Activated CD4-positive, alpha-beta memory T cell treated with anti-CD3 and anti-CD28 coated beads for 36 hours (primary cell): ENCODE measurements at regions not wholly inside any gene's neighbourhood (a gene's known extent, or its start where the extent isn't known, plus 50 kb on each side); places are given as distances from the start of the nearest gene placed in this dataset.
"Not testable (repeated sequence)": the region's sequence is repeated elsewhere in the genome, so short reads cannot be mapped to it uniquely, and the experiment has no call there.

Experiments
- CTCF ChIA-PET: fragments of 350-600 bp; sonication (Branson Sonifier 250); formaldehyde crosslinking; loops from one replicate; lab custom pipeline; 2021; ENCODE audit warnings: antibody characterized with exemption, inconsistent platforms; lab: Charles Lee
- POLR2A ChIA-PET: fragments of 350-600 bp; sonication (Branson Sonifier 250); formaldehyde crosslinking; loops from one replicate; lab custom pipeline; 2021; ENCODE audit warnings: antibody characterized with exemption; lab: Charles Lee
- DNase-seq: peaks from one replicate; pipeline ENCODE4 v3.0.0-alpha.2; 2020
- H3K27ac Mint-ChIP-seq: one replicate; pipeline ENCODE4 v1.8.0; 2021; ENCODE audit warnings: mixed read lengths
- H3K27me3 Mint-ChIP-seq: one replicate; pipeline ENCODE4 v1.8.0; 2021; ENCODE audit warnings: mixed read lengths
- H3K36me3 Mint-ChIP-seq: one replicate; pipeline ENCODE4 v1.8.0; 2021; ENCODE audit warnings: mixed read lengths
- H3K4me1 Mint-ChIP-seq: one replicate; pipeline ENCODE4 v1.8.0; 2021; ENCODE audit warnings: low read depth, mixed read lengths
- H3K4me3 Mint-ChIP-seq: one replicate; pipeline ENCODE4 v1.8.0; 2021; ENCODE audit warnings: mild to moderate bottlenecking, mixed read lengths
- H3K9me3 Mint-ChIP-seq: one replicate; pipeline ENCODE4 v1.8.0; 2021; ENCODE audit warnings: mixed read lengths
- intact Hi-C: fragments of 100-400 bp; cut with micrococcal nuclease; formaldehyde crosslinking; loops from one replicate; pipeline ENCODE4 v1.15.1; 2023

DNA sequence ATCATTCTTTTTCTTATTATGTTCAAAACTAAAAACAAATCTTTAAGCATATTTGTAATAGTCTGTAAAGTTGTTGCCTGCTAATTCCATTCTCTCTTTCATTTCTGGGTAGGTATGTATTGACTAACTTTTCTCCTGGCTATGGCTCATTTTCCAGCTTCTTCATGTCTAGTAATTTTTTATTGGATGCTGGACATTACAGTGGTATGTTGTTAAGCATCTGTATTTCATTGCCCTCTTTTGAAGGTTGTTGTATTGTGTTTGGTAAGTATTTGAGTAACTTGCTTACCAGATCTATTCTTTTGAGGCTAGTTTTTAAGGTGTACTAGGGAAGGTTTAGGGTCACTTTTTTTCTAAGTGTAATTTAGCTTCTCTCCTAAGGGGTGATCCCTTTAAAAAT is 230.9 kb downstream of the TTLL2 start:
- H3K4me1 Mint-ChIP-seq = no peaks in the 10 kb centered on the region
- intact Hi-C loops = no loop called here
- H3K27ac Mint-ChIP-seq = no peak overlapping the region
- DNase-seq = no peak
- H3K4me3 Mint-ChIP-seq = no peak overlapping the region
- H3K27me3 Mint-ChIP-seq = no peaks in the 10 kb centered on the region
- no peaks in the 10 kb centered on the region for H3K36me3 Mint-ChIP-seq
- POLR2A ChIA-PET = no interaction called here
- H3K9me3 Mint-ChIP-seq = peaks cover 17% of the 10 kb centered on the region
- CTCF ChIA-PET = no interaction called here

DNA sequence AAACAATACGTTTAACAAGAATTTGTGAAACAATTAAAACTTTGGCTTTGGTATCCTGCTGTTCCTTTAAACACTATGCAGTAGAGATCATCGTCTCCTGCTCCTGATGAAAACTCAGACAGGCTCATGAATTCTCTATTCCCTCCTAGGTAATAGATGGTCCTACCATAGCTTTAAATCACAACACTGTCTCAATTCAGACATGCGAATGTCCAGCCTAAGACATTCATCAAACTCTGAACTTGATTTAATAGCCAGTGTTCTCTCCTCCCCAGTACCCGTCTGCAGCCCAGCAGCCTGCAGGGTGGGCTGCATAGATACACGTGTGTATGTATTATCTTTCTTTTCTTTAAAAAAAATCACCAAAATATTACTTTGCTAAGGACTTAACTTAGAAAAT is 232.8 kb downstream of the TTLL2 start:
- intact Hi-C loops = no loop called here
- CTCF ChIA-PET = no interaction called here
- Mint-ChIP-seq H3K4me1 (no peaks in the 10 kb centered on the region), H3K27ac (no peak overlapping the region), H3K36me3 (no peaks in the 10 kb centered on the region), H3K9me3 (peaks cover 17% of the 10 kb centered on the region), H3K4me3 (no peak overlapping the region), H3K27me3 (no peaks in the 10 kb centered on the region)
- no peak for DNase-seq
- POLR2A ChIA-PET = no interaction called here

DNA sequence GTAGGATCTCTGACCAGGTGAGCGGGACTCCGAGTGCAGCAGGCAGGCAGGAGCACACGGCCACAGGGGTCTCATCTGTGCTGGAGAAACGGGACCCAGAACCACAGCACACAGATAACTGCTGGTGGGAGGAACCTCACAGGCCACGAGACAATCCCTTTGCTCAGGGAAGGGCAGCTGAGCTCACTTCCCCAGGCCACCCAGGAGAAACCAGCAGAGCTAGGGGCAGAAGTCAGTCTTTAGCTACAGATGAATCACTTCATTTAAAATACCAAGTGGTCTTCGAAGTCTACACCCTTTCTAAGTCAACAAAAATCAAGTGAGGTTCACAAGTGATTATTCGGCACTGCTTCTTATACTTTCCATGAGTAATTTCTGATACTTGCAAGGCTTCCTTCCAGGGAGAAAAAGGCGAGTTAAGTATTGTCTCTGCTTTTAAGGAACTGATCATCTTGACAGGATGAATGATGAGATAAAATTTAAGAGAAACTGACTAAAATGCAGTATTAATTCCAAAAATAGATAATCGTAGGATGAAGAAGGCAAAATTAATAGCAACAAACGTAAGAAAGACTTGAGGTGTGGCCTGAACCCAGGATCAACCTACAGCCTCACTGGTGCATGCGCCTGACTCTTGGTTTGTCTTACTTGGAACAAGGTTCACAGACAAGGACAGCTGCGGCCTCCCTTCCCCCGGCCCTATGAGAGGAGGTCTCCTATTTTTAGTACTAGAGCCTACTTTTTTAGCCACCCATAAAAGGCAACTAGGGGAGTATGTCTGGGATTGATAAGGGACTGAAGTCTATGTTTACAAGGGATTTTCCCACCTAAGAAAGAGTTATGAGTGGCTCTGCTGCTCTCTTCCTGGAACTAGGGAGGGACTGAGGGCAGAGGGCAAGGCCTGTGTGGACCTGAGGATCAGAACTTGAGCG is 233.6 kb downstream of the TTLL2 start:
- Mint-ChIP-seq H3K9me3 (peaks cover 17% of the 10 kb centered on the region), H3K36me3 (no peaks in the 10 kb centered on the region), H3K4me3 (no peak overlapping the region), H3K4me1 (no peaks in the 10 kb centered on the region), H3K27ac (no peak overlapping the region), H3K27me3 (no peaks in the 10 kb centered on the region)
- no peak for DNase-seq
- intact Hi-C loops = no loop called here
- POLR2A ChIA-PET = no interaction called here
- CTCF ChIA-PET = no interaction called here

DNA sequence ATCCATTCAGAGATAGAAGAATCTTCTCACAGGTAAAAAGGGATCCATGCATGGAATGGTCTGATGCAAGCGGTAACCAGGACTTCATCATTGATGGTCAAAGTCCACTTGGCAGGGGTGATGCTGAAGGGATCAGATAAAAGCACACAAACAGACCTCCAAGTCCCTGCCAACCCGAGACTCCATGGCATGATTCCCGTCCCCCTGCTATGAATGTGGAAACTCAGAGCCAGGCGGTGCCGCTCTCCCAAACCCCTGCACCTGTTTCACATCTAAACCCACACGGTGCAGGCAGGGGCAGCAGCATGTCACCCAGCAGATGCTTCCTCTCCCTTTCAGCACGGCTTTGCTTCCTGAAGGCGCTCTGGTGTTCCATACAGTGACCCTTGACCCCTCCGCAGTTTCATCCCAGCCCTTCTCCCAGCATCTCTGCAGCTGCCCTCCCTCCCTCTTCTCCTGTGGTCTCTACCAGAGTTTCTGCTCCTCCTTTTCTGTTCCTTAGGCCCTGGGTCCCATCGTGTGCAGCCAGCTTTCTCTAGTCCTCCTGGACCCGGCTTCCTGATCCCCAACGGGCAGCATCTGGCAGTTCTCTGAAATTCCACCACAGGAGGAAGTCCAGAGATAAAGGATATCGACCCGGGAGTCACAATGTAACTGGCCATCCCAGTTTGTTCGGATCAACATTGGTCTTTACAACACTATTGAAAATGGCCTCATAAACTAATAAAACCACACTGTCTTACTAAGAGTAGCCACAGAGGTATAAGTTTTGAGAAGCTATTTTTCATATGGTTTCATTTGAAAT is 235.0 kb downstream of the TTLL2 start:
- POLR2A ChIA-PET = no interaction called here
- no peaks in the 10 kb centered on the region for H3K27me3 Mint-ChIP-seq
- intact Hi-C loops = no loop called here
- CTCF ChIA-PET = no interaction called here
- H3K36me3 Mint-ChIP-seq = no peaks in the 10 kb centered on the region
- H3K4me1 Mint-ChIP-seq = no peaks in the 10 kb centered on the region
- H3K27ac Mint-ChIP-seq = no peak overlapping the region
- peaks cover 16% of the 10 kb centered on the region for H3K9me3 Mint-ChIP-seq
- no peak for DNase-seq
- no peak overlapping the region for H3K4me3 Mint-ChIP-seq

DNA sequence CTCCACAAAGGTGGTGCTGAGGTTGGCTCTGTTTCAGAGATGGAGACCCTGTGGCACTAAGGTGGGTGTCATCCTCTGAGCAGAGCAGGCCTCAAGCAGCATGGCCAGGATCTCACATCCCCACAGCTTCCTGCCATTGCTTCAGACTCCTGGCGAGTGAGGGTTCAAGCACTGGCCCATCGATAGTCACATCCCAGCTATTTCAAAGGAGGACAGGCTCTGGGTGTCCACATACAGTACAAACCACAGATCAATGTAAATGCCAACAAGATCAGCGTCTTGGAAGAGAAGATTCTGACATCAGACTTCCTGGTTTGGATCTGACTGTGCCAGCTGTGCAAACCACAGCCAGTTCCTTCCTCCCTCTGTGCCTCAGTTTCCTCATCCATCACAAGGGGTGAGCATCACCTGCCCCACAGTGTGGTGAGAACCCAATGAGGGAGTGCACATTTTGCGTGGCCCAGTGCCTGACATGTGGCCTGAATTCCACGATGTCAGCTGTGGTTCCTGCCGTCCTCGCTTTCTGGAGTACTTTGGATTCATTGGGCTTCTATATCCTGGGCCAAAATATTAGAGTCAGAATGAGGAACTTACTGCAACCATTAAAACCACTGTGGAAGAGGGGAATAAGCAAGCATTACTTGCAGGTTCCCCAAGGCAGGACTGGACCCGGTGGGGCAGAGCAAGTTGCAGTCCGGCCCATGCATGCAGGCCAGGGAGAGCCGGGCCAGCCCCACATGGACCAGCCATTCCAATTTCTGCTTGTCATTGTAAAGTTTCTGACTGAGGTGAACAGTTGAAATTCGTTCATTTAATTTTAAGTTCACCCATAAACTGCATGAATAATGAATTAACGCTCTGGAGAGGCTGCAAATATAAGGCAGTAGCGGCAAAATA is 236.0 kb downstream of the TTLL2 start:
- Mint-ChIP-seq H3K9me3 (peaks cover 6% of the 10 kb centered on the region), H3K36me3 (no peaks in the 10 kb centered on the region), H3K27ac (no peak overlapping the region), H3K27me3 (no peaks in the 10 kb centered on the region), H3K4me1 (no peaks in the 10 kb centered on the region), H3K4me3 (no peak overlapping the region)
- intact Hi-C loops = no loop called here
- CTCF ChIA-PET = no interaction called here
- DNase-seq = no peak
- POLR2A ChIA-PET = no interaction called here

DNA sequence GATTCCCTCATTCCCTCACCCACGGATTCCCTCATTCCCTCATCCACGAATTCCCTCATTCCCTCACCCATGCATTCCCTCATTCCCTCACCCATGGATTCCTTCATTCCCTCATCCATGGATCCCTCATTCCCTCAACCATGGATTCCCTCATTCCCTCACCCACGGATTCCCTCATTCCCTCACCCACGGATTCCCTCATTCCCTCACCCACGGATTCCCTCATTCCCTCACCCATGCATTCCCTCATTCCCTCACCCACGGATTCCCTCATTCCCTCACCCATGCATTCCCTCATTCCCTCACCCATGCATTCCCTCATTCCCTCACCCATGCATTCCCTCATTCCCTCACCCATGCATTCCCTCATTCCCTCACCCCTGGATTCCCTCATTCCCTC is 238.0 kb downstream of the TTLL2 start:
- H3K9me3 Mint-ChIP-seq, CTCF ChIA-PET, H3K4me1 Mint-ChIP-seq, POLR2A ChIA-PET, H3K27ac Mint-ChIP-seq, H3K36me3 Mint-ChIP-seq, H3K4me3 Mint-ChIP-seq, intact Hi-C loops, H3K27me3 Mint-ChIP-seq, DNase-seq: not testable (repeated sequence)

DNA sequence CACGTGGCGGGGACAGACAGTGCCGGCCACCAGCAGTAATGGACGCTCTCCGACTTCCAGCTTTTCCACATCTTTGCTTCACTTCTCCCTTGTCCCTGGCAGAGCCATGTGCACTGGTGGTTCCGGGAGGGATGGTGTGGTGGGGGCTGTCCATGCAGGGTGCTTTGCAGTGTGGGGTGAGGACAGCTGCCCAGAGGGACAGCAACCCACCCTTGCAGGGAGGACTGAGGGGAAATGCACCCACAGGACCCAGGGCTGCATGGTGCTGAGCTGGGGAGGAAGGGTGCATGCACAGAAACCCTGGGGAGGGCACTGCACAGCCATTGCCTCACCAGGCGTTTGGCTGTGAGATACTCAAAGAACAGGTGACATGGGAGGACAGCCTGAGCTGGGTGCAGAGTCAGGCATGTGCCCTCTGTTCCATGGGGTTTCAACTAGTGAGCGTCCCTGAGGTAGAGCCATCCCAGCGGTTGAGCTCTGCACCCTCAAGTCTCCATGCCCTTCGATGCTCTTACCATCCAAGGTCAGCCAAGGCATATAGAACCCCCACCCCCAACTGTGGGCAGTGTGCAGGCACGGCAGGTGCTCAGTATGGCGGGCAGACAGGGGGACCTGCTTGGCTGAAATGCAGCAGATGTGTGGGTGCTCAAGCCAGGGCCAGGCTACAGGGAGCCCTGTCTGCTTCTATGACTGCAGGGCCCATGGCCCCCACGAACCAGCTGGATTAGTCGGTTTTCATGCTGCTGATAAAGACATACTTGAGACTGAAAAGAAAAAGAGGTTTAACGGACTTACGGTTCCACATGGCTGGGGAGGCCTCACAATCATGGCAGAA is 239.7 kb downstream of the TTLL2 start:
- Mint-ChIP-seq H3K27ac (no peak overlapping the region), H3K4me3 (no peak overlapping the region), H3K27me3 (no peaks in the 10 kb centered on the region), H3K9me3 (no peaks in the 10 kb centered on the region), H3K4me1 (no peaks in the 10 kb centered on the region), H3K36me3 (no peaks in the 10 kb centered on the region)
- no peak for DNase-seq
- ChIA-PET CTCF (no interaction called here), POLR2A (no interaction called here)
- intact Hi-C loops = no loop called here

DNA sequence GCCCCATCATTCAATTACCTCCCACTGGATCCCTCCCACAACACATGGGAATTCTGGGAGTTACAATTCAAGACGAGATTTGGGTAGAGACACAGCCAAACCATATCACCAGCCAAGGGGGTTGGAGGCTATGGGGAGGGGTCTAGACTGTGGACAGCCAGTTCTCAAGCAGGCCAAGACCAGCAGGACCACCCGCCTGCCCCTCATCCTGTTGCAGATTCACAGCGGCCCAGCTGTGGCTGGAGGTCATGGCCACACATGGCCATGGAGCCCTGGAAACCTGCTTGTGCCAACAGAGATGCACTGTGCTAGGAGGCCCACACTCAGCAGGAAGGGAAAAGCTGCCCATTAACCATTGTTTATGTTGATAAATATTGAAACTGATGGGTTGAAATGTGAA is 240.5 kb downstream of the TTLL2 start:
- no peak for DNase-seq

DNA sequence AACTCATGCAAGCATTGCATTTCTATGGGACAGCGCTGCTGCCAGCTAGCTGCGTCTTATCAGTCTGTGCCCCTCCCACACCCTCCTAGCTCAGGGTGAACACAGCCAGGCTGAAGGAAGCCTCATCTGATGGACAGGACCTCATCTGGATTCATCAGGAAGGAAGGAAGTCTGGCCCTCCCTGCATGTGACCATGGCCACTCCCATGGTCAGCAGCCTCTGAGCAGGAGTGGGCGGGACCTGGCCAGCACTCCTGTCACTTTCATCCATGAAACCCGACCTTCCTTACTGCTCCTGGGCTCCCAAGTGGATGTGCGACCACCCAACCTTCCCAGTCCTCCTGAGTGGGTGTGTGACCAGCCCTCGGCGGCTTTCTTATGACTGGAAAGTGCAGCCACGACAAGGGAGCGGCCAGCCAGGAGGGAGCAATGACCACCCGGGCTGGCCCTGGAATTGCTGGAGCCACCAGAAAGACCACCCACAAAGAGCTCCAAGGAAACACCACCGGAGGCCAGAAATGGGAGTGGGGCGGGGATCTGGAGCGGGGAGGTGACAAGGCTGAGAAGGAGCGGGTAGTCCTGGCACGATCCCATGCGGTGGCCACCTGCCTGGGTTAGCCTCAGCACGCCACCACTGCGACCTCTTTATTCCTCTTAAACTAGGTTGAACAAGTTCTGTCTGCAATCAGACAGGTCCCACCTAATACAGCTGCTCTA is 241.2 kb downstream of the TTLL2 start:
- no peaks in the 10 kb centered on the region for H3K9me3 Mint-ChIP-seq
- intact Hi-C loops = no loop called here
- DNase-seq = no peak
- H3K27me3 Mint-ChIP-seq = no peaks in the 10 kb centered on the region
- CTCF ChIA-PET = no interaction called here
- no peak overlapping the region for H3K4me3 Mint-ChIP-seq
- no peaks in the 10 kb centered on the region for H3K4me1 Mint-ChIP-seq
- POLR2A ChIA-PET = no interaction called here
- no peaks in the 10 kb centered on the region for H3K36me3 Mint-ChIP-seq
- H3K27ac Mint-ChIP-seq = no peak overlapping the region

More for the DNA sequence above, 240.5 kb downstream of the TTLL2 start:
- Mint-ChIP-seq H3K27ac (no peak overlapping the region), H3K27me3 (no peaks in the 10 kb centered on the region), H3K36me3 (no peaks in the 10 kb centered on the region), H3K9me3 (no peaks in the 10 kb centered on the region), H3K4me1 (no peaks in the 10 kb centered on the region), H3K4me3 (no peak overlapping the region)
- intact Hi-C loops = no loop called here
- ChIA-PET POLR2A (no interaction called here), CTCF (no interaction called here)

DNA sequence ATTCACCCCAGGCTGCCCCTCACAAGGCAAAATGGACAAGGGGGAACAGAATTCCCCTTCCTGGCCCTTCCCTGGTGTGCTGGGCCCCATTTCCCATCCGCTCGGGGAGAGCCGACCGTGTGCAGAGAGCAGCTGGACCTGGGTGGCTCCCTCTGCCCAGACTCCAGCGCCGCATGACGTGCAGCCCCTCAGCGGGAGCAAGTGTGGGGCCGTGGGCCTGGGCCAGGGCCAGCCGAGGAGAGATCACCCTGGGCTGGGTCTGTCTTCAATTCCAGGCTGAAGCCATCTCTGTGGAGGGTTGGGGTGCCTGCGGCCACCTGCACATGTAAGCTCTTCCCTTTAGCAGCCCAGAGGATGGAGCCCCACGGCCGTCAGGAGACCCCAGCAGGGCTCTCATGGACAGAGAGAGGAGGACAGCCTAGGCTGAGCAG is 241.8 kb downstream of the TTLL2 start:
- DNase-seq = no peak
- ChIA-PET CTCF (no interaction called here), POLR2A (no interaction called here)
- Mint-ChIP-seq H3K27me3 (no peaks in the 10 kb centered on the region), H3K27ac (no peak overlapping the region), H3K36me3 (no peaks in the 10 kb centered on the region), H3K4me3 (no peak overlapping the region), H3K9me3 (no peaks in the 10 kb centered on the region), H3K4me1 (no peaks in the 10 kb centered on the region)
- intact Hi-C loops = no loop called here
